Nephron progenitor cell (in vitro differentiated cells): ENCODE measurements at regions not wholly inside any gene's neighbourhood (a gene's known extent, or its start where the extent isn't known, plus 50 kb on each side); places are given as distances from the start of the nearest gene placed in this dataset.

Source experiments
- DNase-seq: peaks from one replicate; pipeline ENCODE4 v3.0.0; 2021
- H3K27ac Mint-ChIP-seq: 2 replicates; pipeline ENCODE4 v1.8.0; 2021; ENCODE audit warnings: mild to moderate bottlenecking, moderate library complexity, mixed read lengths
- H3K27me3 Mint-ChIP-seq: 2 replicates; pipeline ENCODE4 v1.8.0; 2021; ENCODE audit warnings: mild to moderate bottlenecking, low read depth, mixed read lengths; ENCODE audit not compliant: poor library complexity
- H3K36me3 Mint-ChIP-seq: 2 replicates; pipeline ENCODE4 v1.8.0; 2021; ENCODE audit warnings: low read depth, mixed read lengths
- H3K4me1 Mint-ChIP-seq: 2 replicates; pipeline ENCODE4 v1.8.0; 2021; ENCODE audit warnings: mixed read lengths
- H3K4me3 Mint-ChIP-seq: 2 replicates; pipeline ENCODE4 v1.8.0; 2021; ENCODE audit warnings: mild to moderate bottlenecking, moderate library complexity, mixed read lengths
- H3K9me3 Mint-ChIP-seq: 2 replicates; pipeline ENCODE4 v1.8.0; 2021; ENCODE audit warnings: mild to moderate bottlenecking, moderate library complexity, mixed read lengths
- CTCF ChIP-seq: fragments of 200-600 bp; sonication (generic); IDR thresholded peaks from 2 replicates; pipeline ENCODE4 v1.5.0; 2021; ENCODE audit warnings: antibody characterized with exemption

- H3K9me3 Mint-ChIP-seq = peaks cover 63% of the 10 kb centered on the region
- H3K27me3 Mint-ChIP-seq = peaks cover 4% of the 10 kb centered on the region
These were observed 97.1 kb upstream of the FAM9B start for GRCh38 chrX:9131066-9131465.

GRCh38 chrX:9132036-9132638, 98.2 kb upstream of the FAM9B start:
- H3K4me3 Mint-ChIP-seq = no peak overlapping the region
- H3K4me1 Mint-ChIP-seq = no peaks in the 10 kb centered on the region
- DNase-seq = no peak
- peaks cover 4% of the 10 kb centered on the region for H3K27me3 Mint-ChIP-seq
- no peaks in the 10 kb centered on the region for H3K36me3 Mint-ChIP-seq
- TF ChIP-seq CTCF = no peak
- H3K9me3 Mint-ChIP-seq = peaks cover 61% of the 10 kb centered on the region
- H3K27ac Mint-ChIP-seq = no peak overlapping the region

More at GRCh38 chrX:9131066-9131465, 97.1 kb upstream of the FAM9B start:
- Mint-ChIP-seq H3K27ac (no peak overlapping the region), H3K4me1 (no peaks in the 10 kb centered on the region), H3K4me3 (no peak overlapping the region), H3K36me3 (no peaks in the 10 kb centered on the region)
- no peak for TF ChIP-seq CTCF
- DNase-seq = no peak

- Mint-ChIP-seq H3K27me3 (peaks cover 4% of the 10 kb centered on the region), H3K4me3 (no peak overlapping the region), H3K4me1 (no peaks in the 10 kb centered on the region), H3K9me3 (peaks cover 55% of the 10 kb centered on the region), H3K27ac (no peak overlapping the region), H3K36me3 (no peaks in the 10 kb centered on the region)
- no peak for DNase-seq
- TF ChIP-seq CTCF = no peak
These were observed 99.5 kb upstream of the FAM9B start for GRCh38 chrX:9133426-9133825.

GRCh38 chrX:9134366-9134765, 100.4 kb upstream of the FAM9B start:
- no peak for TF ChIP-seq CTCF
- no peak for DNase-seq
- H3K9me3 Mint-ChIP-seq = peaks cover 56% of the 10 kb centered on the region
- peaks cover 4% of the 10 kb centered on the region for H3K27me3 Mint-ChIP-seq
- no peak overlapping the region for H3K4me3 Mint-ChIP-seq
- H3K27ac Mint-ChIP-seq = no peak overlapping the region
- H3K4me1 Mint-ChIP-seq = no peaks in the 10 kb centered on the region
- H3K36me3 Mint-ChIP-seq = no peaks in the 10 kb centered on the region

- Mint-ChIP-seq H3K9me3 (peaks cover 60% of the 10 kb centered on the region), H3K4me3 (no peak overlapping the region), H3K4me1 (no peaks in the 10 kb centered on the region), H3K27ac (no peak overlapping the region), H3K36me3 (no peaks in the 10 kb centered on the region), H3K27me3 (peaks cover 1% of the 10 kb centered on the region)
- no peak for DNase-seq
- TF ChIP-seq CTCF = no peak
These were observed 102.1 kb upstream of the FAM9B start for GRCh38 chrX:9135901-9136510.

GRCh38 chrX:9137152-9137551, 103.2 kb upstream of the FAM9B start:
- no peak overlapping the region for H3K27ac Mint-ChIP-seq
- H3K4me3 Mint-ChIP-seq = no peak overlapping the region
- H3K36me3 Mint-ChIP-seq = no peaks in the 10 kb centered on the region
- peaks cover 54% of the 10 kb centered on the region for H3K9me3 Mint-ChIP-seq
- TF ChIP-seq CTCF = no peak
- no peak for DNase-seq
- no peaks in the 10 kb centered on the region for H3K4me1 Mint-ChIP-seq
- no peaks in the 10 kb centered on the region for H3K27me3 Mint-ChIP-seq
